Liver (tissue), 7 donors: ENCODE measurements at regions not wholly inside any gene's neighbourhood (a gene's known extent, or its start where the extent isn't known, plus 50 kb on each side); places are given as distances from the start of the nearest gene placed in this dataset.

Source experiments
- DNase-seq: peaks from one replicate; pipeline ENCODE4 v3.0.0-alpha.2; 2017; ENCODE audit warnings: low spot score
- H3K27ac ChIP-seq, 2 donors: one replicate each; pipeline ENCODE4 v1.7.0; 2013; ENCODE audit warnings: inconsistent platforms in 2 of 2, low read length in 2 of 2, control low read depth in 1 of 2, low read depth in 1 of 2, mild to moderate bottlenecking in 1 of 2
- H3K27me3 ChIP-seq, 4 donors: one replicate each; pipeline versions ENCODE4 v1.6.1 to v1.7.0; 2013; ENCODE audit warnings: low read length in 3 of 4, inconsistent platforms in 1 of 4, mild to moderate bottlenecking in 1 of 4, moderate library complexity in 1 of 4; ENCODE audit not compliant: control insufficient read depth in 4 of 4, insufficient read depth in 4 of 4
- H3K36me3 ChIP-seq, 4 donors: one replicate each; pipeline versions ENCODE4 v1.6.1 to v1.7.0; 2013; ENCODE audit warnings: low read length in 3 of 4, mild to moderate bottlenecking in 3 of 4, low read depth in 1 of 4, moderate library complexity in 1 of 4; ENCODE audit not compliant: control insufficient read depth in 4 of 4, insufficient read depth in 3 of 4
- H3K4me1 ChIP-seq, 4 donors: one replicate each; pipeline versions ENCODE4 v1.6.1 to v1.7.0; 2013; ENCODE audit warnings: low read length in 3 of 4, mild to moderate bottlenecking in 3 of 4, moderate library complexity in 1 of 4; ENCODE audit not compliant: control insufficient read depth in 4 of 4, insufficient read depth in 4 of 4
- H3K4me3 ChIP-seq, 3 donors: one replicate each; pipeline versions ENCODE4 v1.6.1 to v1.7.0; 2013; ENCODE audit warnings: low read length in 3 of 3, control low read depth in 1 of 3, low read depth in 1 of 3, mild to moderate bottlenecking in 1 of 3
- H3K9ac ChIP-seq, 2 donors: one replicate each; pipeline ENCODE4 v1.7.0; 2013; ENCODE audit warnings: low read length in 2 of 2, mild to moderate bottlenecking in 2 of 2, moderate library complexity in 2 of 2, control low read depth in 1 of 2, low read depth in 1 of 2
- H3K9me3 ChIP-seq, 4 donors: one replicate each; pipeline versions ENCODE4 v1.6.1 to v1.7.0; 2013; ENCODE audit warnings: low read length in 3 of 4; ENCODE audit not compliant: control insufficient read depth in 4 of 4
- EGR1 ChIP-seq, 2 donors: IDR thresholded peaks; 2 replicates each; pipeline ENCODE4 v1.6.1; 2016 to 2018; ENCODE audit warnings: antibody characterized with exemption in 2 of 2, low read depth in 2 of 2
- FOXA1 ChIP-seq: IDR thresholded peaks from 2 replicates; pipeline ENCODE4 v1.6.1; 2016; ENCODE audit warnings: antibody characterized with exemption
- FOXA2 ChIP-seq: IDR thresholded peaks from 2 replicates; pipeline ENCODE4 v1.6.1; 2016; ENCODE audit warnings: antibody characterized with exemption
- HNF4A ChIP-seq, 2 donors: conservative IDR thresholded peaks; 2 replicates each; pipeline ENCODE4 v1.6.1; 2016; ENCODE audit warnings: antibody characterized with exemption in 2 of 2, mild to moderate bottlenecking in 2 of 2
- JUND ChIP-seq, 2 donors: IDR thresholded peaks; 2 replicates each; pipeline ENCODE4 v1.6.1; 2016; ENCODE audit warnings: antibody characterized with exemption in 2 of 2
- NR2F2 ChIP-seq: IDR thresholded peaks from 2 replicates; pipeline ENCODE4 v1.6.1; 2016; ENCODE audit warnings: antibody characterized with exemption
- RXRA ChIP-seq, 2 donors: IDR thresholded peaks; 2 replicates each; pipeline ENCODE4 v1.6.1; 2017 to 2018; ENCODE audit warnings: antibody characterized with exemption in 2 of 2, mild to moderate bottlenecking in 1 of 2
- SP1 ChIP-seq: IDR thresholded peaks from 2 replicates; pipeline ENCODE4 v1.6.1; 2018; ENCODE audit warnings: antibody characterized with exemption, mild to moderate bottlenecking
- TAF1 ChIP-seq: conservative IDR thresholded peaks from 2 replicates; pipeline ENCODE4 v1.6.1; 2016; ENCODE audit warnings: antibody characterized with exemption, mild to moderate bottlenecking
- YY1 ChIP-seq: IDR thresholded peaks from 2 replicates; pipeline ENCODE4 v1.6.1; 2016; ENCODE audit warnings: antibody characterized with exemption, mild to moderate bottlenecking
- WGBS: extraction: QIAGEN DNeasy Blood & Tissue Kit; methylation state at CpG from one replicate; pipeline ENCODE4 v1.1.7; 2013; 5-methylcytosine and 5-hydroxymethylcytosine counted together
- TF ChIP-seq, protein P1 (sequence below): IDR thresholded peaks from 2 replicates; pipeline ENCODE4 v1.6.1; 2016; ENCODE audit warnings: antibody characterized with exemption
- TF ChIP-seq, protein P2 (sequence below): IDR thresholded peaks from 2 replicates; pipeline ENCODE4 v1.6.1; 2016; ENCODE audit warnings: antibody characterized with exemption
- TF ChIP-seq, protein P3 (sequence below): IDR thresholded peaks from 2 replicates; pipeline ENCODE4 v1.6.1; 2016; ENCODE audit warnings: antibody characterized with exemption, mild to moderate bottlenecking
- TF ChIP-seq, protein P4 (sequence below): IDR thresholded peaks from 2 replicates; pipeline ENCODE4 v1.6.1; 2016; ENCODE audit warnings: antibody characterized with exemption
- donor health status: healthy.
- donor health status: healthy.
- donor health status: healthy.
- donor health status: healthy.

DNA sequence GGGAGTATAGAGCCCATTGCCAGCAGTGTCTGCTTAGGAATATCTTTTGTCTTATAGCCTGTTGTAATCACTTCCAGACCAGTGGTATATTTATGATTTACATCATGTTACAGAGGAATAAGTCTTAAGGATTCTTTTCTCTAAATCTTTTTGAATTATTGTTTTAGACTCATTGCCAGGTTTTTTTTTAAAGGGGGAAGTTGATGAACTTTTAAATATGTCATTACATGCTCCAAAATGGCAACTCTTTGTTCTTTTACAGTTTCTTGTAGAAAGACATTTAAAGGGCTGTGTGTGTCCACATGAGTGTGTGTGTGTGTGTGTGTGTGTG, 59.4 kb upstream of the NFIB start:
- Histone ChIP-seq H3K4me3 (no peak overlapping the region), H3K27ac (no peak overlapping the region), H3K27me3 (no peaks in the 10 kb centered on the region), H3K4me1 (no peaks in the 10 kb centered on the region), H3K9ac (no peak overlapping the region), H3K9me3 (no peaks in the 10 kb centered on the region), H3K36me3 (no peaks in the 10 kb centered on the region)
- TF ChIP-seq FOXA1 (no peak), YY1 (no peak), EGR1 (IDR thresholded peaks at IDR 0.05; ENCODE audit: low read depth in 2 of 2) (no peak), RXRA (IDR thresholded peaks at IDR 0.05) (no peak), FOXA2 (no peak), HNF4A (conservative IDR thresholded peaks at IDR 0.05) (no peak), TAF1 (no peak)
- TF ChIP-seq, protein P1, sequence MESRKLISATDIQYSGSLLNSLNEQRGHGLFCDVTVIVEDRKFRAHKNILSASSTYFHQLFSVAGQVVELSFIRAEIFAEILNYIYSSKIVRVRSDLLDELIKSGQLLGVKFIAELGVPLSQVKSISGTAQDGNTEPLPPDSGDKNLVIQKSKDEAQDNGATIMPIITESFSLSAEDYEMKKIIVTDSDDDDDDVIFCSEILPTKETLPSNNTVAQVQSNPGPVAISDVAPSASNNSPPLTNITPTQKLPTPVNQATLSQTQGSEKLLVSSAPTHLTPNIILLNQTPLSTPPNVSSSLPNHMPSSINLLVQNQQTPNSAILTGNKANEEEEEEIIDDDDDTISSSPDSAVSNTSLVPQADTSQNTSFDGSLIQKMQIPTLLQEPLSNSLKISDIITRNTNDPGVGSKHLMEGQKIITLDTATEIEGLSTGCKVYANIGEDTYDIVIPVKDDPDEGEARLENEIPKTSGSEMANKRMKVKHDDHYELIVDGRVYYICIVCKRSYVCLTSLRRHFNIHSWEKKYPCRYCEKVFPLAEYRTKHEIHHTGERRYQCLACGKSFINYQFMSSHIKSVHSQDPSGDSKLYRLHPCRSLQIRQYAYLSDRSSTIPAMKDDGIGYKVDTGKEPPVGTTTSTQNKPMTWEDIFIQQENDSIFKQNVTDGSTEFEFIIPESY, result no peak
- no peak for DNase-seq

DNA sequence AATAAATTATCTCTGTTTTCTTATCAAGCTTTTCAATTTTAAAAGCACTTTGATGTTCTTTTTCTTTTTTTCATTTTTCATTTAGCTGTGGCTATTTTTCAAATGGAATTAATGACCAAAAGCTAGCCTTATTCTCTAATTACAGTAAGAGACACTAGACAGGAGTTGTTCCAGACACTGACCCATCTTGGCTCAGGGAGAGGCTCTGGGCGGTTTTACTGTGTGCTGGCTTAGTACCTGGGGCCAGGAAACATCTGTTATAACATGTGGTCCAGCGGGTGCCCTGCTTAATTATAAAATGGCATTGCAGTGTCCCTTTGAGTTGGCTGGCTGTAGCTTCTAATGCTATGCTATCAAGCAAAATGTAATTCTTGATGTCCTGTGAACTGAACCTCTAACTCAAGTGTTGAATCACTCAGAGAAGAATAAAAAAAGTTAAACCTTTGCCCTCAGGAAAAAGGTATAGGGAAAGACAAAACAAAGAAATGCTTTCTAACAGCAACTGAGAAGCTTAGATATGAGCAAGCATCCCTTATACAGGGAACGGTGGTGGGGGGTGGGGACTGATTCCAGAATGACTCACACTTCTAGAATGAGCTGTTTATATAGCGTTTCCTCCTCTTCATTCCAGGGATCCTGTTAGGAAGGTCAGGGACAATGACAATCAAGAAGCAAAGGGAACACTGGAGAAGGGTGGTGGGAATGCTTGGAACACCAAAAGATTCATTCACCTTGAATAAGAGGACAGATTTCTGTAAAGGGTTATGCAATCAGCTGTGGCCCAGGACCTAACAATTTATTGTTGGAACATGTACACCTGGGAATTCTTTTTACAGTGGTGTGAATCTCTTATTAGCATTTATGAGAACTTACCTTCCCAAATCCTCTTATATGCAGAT, 58.7 kb upstream of the NFIB start:
- no peak for DNase-seq
- H3K27me3 ChIP-seq, result no peaks in the 10 kb centered on the region
- H3K36me3 ChIP-seq, result no peaks in the 10 kb centered on the region
- H3K27ac ChIP-seq, result no peak overlapping the region
- H3K4me3 ChIP-seq, result no peak overlapping the region
- 29% methylated on average over 4 of the region's 4 CpGs for WGBS
- no peaks in the 10 kb centered on the region for H3K4me1 ChIP-seq
- H3K9me3 ChIP-seq, result no peaks in the 10 kb centered on the region
- no peak overlapping the region for H3K9ac ChIP-seq
- TF ChIP-seq FOXA1 (no peak), RXRA (IDR thresholded peaks at IDR 0.05) (peak in 1 of 2 donors; percentile 21), JUND (IDR thresholded peaks at IDR 0.05) (peak; percentile 90 to 92), NR2F2 (peak; percentile 59), SP1 (peak; percentile 19)
- TF ChIP-seq, protein P2, sequence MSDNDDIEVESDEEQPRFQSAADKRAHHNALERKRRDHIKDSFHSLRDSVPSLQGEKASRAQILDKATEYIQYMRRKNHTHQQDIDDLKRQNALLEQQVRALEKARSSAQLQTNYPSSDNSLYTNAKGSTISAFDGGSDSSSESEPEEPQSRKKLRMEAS, result no peak
- TF ChIP-seq, protein P3, sequence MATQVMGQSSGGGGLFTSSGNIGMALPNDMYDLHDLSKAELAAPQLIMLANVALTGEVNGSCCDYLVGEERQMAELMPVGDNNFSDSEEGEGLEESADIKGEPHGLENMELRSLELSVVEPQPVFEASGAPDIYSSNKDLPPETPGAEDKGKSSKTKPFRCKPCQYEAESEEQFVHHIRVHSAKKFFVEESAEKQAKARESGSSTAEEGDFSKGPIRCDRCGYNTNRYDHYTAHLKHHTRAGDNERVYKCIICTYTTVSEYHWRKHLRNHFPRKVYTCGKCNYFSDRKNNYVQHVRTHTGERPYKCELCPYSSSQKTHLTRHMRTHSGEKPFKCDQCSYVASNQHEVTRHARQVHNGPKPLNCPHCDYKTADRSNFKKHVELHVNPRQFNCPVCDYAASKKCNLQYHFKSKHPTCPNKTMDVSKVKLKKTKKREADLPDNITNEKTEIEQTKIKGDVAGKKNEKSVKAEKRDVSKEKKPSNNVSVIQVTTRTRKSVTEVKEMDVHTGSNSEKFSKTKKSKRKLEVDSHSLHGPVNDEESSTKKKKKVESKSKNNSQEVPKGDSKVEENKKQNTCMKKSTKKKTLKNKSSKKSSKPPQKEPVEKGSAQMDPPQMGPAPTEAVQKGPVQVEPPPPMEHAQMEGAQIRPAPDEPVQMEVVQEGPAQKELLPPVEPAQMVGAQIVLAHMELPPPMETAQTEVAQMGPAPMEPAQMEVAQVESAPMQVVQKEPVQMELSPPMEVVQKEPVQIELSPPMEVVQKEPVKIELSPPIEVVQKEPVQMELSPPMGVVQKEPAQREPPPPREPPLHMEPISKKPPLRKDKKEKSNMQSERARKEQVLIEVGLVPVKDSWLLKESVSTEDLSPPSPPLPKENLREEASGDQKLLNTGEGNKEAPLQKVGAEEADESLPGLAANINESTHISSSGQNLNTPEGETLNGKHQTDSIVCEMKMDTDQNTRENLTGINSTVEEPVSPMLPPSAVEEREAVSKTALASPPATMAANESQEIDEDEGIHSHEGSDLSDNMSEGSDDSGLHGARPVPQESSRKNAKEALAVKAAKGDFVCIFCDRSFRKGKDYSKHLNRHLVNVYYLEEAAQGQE, result peak; percentile 82
- TF ChIP-seq, protein P4, sequence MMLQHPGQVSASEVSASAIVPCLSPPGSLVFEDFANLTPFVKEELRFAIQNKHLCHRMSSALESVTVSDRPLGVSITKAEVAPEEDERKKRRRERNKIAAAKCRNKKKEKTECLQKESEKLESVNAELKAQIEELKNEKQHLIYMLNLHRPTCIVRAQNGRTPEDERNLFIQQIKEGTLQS, result peak; percentile 31
